LoVo (cell line): ENCODE measurements at regions not wholly inside any gene's neighbourhood (a gene's known extent, or its start where the extent isn't known, plus 50 kb on each side); places are given as distances from the start of the nearest gene placed in this dataset.
"Not testable (repeated sequence)": the region's sequence is repeated elsewhere in the genome, so short reads cannot be mapped to it uniquely, and the experiment has no call there.

ENCODE experiments used
- DNase-seq: peaks from one replicate; pipeline ENCODE4 v3.0.0-alpha.2; 2016; ENCODE audit warnings: low spot score

- DNase-seq, result no peak
Measured at GRCh38 chr7:156590212-156590611, 50.4 kb upstream of the RNF32 start.

DNA sequence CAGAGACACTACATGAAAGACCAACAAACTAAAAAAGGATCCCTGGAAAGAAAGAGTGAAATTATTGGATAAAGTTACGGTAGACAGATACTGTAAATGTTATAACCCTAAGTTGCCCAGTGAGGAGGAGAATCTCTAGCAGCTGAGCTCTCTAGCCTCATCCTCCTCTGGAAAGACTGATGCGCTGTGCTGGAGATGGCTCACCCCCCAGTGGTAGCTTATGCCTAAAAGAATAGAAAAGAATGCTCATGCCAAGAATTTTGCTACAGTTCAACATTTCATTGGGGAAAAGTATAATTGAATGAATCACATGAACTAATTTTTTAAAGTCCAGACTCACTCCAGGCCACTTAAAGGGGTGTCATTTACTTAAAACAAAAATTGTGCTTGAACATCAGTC is 50.8 kb upstream of the RNF32 start:
- DNase-seq, result no peak

GRCh38 chr7:156585926-156586325 is 54.6 kb upstream of the RNF32 start:
- DNase-seq, result no peak

DNA sequence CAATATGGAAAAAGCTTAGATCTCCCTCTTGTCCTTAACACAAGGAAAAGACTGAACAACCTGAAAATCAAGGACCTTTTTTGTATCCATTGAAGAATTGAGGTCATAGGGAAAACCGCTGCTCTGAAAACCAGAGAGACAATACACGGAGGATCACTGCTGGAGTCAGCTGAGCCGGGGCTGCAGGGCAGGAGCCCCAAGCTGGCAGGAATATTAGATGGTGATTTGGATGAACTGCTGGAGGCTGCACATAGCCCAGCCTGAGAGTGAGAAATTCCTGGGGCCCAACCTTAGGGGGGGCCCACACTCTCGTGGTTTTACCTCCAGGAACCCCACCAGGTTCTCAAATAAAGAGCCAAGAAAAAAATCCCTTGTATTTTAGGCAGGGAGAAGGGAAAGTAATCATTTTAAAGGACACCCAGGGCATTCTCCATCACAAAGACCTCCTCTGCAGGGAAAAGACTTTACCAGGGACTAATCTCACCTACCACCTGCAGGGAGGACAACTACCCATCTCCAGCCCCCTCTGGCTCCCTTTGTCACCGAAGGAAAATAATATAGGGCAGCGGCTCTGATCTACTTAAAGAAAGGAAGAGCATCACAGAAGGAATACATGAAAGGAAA is 55.4 kb upstream of the RNF32 start:
- DNase-seq, result no peak

- DNase-seq, result no peak
Measured at GRCh38 chr7:156582591-156583123, 57.9 kb upstream of the RNF32 start.

DNA sequence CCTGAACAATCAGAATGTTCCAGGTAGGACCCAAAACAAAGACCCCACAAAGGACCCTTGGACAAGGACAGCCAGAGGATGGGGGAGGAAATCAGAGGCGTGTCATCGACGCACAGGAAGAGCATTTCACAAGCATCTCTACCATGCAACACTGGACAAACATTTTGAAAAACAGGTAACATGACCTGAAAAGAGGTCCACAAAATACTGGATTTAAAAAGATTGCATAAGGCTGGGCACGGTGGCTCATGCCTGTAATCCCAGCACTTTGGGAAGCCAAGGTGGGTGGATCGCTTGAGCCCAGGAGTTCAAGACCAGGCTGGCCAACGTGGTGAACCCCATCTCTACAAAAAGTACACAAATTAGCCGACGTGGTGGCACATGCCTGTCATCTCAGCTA is 60.5 kb upstream of the RNF32 start:
- DNase-seq, result no peak

- DNase-seq, result no peak
Measured at GRCh38 chr7:156579566-156579965, 61.0 kb upstream of the RNF32 start.

GRCh38 chr7:156578978-156579430 is 61.6 kb upstream of the RNF32 start:
- no peak for DNase-seq

- no peak for DNase-seq
Measured at GRCh38 chr7:156578578-156578940, 62.0 kb upstream of the RNF32 start.

GRCh38 chr7:156577645-156578577 is 62.7 kb upstream of the RNF32 start:
- DNase-seq, result no peak

- no peak for DNase-seq
Measured at GRCh38 chr7:156576216-156577058, 64.1 kb upstream of the RNF32 start.

- no peak for DNase-seq
Measured at GRCh38 chr7:156568258-156568657, 72.3 kb upstream of the RNF32 start.

- DNase-seq, result no peak
Measured at GRCh38 chr7:156566812-156567549, 73.6 kb upstream of the RNF32 start.

DNA sequence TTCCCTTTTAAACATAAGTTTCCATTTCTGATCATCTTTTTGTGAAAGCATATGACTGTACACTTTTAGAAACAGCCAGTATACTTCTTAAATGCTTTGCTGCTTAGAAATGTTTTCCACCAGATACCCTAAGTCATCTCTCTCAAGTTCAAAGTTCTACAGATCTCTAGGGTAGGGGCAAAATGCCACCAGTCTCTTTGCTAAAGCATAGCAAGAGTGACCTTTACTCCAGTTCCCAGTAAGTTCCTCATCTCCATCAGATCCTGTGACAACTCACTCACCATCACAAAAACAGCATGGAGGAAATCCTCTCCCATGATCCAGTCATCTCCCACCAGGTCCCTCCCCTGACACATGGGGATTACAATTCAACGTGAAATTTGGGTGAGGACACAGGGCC is 75.6 kb upstream of the RNF32 start:
- DNase-seq, result not testable (repeated sequence)

- no peak for DNase-seq
Measured at GRCh38 chr7:156560696-156561095, 79.9 kb upstream of the RNF32 start.

GRCh38 chr7:156560075-156560474 is 80.5 kb upstream of the RNF32 start:
- peak; percentile 18 for DNase-seq

DNA sequence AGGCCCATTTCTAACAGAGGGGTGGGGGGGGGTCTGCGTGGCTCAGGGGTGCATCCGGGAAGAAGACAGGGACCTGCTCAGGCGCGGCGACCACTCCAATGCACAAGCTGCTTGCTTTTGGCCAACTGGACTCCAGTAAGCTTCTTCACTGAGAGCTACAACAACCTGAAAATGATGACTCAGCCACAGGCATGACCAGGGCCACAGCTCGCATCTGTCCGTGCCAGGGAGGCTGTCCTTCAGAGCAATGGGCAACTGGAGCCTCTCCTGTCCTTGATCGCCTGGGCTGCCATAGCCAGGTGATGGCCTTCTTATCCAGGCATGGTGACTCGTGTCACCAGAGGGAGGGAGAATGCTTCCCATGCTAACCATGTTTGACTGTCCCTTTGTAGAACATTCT is 81.6 kb upstream of the RNF32 start:
- DNase-seq, result no peak

DNA sequence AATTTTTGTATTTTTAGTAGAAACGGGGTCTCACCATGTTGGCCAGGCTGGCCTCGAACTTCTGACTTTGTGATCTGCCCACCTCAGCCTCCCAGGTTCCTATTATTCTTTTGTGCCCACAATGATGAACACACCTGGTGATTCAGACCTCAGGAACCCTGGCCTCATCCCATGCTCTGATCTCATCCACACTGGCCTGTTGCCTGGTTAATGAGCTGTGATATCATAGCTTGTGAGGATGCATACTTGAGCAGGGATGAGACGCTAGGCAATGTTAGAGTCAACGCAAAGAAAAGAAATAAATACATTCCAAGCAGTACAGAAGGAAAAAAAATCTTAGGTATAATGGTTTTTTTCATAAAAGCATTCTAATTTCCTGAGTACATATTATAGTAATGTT is 82.4 kb upstream of the RNF32 start:
- peak; percentile 52 for DNase-seq

DNA sequence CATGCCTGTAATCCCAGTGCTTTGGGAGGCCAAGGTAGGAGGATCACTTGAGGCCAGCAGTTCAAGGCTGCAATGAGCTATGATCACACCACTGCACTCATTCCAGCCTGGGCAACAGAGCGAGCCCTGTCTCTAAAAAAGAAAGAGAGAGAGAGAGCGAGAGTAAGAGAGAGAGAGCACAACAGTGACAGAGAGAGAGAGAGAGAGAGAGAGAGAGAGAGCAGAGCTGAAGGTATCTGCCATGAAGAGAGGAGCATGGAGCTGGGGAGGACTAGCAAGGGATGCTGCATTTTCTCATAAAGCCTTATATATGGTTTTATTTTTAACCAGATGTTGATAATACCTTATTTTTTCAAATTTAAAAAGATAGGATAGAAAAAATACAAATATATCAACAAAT is 84.5 kb upstream of the RNF32 start:
- DNase-seq, result no peak

DNA sequence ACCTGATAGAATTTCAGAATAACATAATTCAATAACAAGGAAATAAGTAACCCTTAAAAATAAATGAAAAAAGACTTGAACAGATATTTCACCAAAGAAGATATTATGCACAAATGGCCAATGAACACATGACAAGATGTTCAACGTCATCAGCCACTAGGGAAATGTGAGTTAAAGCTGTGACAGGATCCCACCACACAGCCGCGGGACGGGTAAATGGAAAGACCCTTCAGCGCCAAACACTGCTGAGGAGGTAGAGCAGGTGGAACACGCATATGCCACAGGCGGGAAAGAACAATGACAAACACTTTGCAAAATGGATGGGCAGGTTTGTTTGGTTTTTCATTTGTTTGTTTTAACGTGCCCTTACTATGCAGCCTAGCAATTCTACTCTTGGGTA is 86.1 kb upstream of the RNF32 start:
- no peak for DNase-seq

DNA sequence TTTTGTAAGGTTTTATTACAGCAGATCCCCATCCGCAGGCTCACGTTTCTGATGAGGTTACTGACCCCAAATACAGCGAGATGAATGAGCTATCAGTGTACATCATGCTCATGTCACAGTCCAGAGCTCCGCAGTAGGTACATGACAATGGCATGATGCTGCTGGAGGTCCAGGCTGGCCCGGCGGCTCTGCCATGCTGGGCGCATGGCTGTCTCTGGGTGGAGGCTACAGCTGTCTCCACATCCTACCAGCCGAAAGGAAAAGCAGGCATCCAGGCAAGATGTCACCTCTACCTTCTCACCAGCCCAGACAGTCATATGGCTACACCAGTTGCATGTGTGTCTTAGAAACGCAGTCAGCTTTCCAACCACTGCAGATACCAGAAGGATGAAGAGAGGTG is 90.9 kb upstream of the RNF32 start:
- DNase-seq, result no peak
